Erythroblast (primary cell): ENCODE measurements at regions not wholly inside any gene's neighbourhood (a gene's known extent, or its start where the extent isn't known, plus 50 kb on each side); places are given as distances from the start of the nearest gene placed in this dataset.
"Not testable (repeated sequence)": the region's sequence is repeated elsewhere in the genome, so short reads cannot be mapped to it uniquely, and the experiment has no call there.

ENCODE experiments used
- DNase-seq, 2 experiments: peaks; one replicate each; lab custom pipeline; 2025; lab: John Stamatoyannopoulos, UW
- GATA1 ChIP-seq: IDR thresholded peaks from 2 replicates; pipeline ENCODE4 v1.6.1; 2011; ENCODE audit warnings: low read depth, mild to moderate bottlenecking, control low read depth, low read length, moderate library complexity
- POLR2A ChIP-seq: IDR thresholded peaks from 2 replicates; pipeline ENCODE4 v1.6.1; 2011; ENCODE audit warnings: mild to moderate bottlenecking, low read length

GRCh38 chr1:80533775-80534334 lies 1266.9 kb upstream of the ADGRL2 start:
- no peak for DNase-seq

GRCh38 chr1:80533093-80533492 lies 1267.6 kb upstream of the ADGRL2 start:
- TF ChIP-seq GATA1, result no peak
- TF ChIP-seq POLR2A, result no peak
- DNase-seq, result no peak

More at GRCh38 chr1:80533775-80534334, 1266.9 kb upstream of the ADGRL2 start:
- no peak for TF ChIP-seq GATA1
- TF ChIP-seq POLR2A, result no peak

- no peak for DNase-seq
- TF ChIP-seq POLR2A (no peak), GATA1 (no peak)
Observed at GRCh38 chr1:80531182-80531581, 1269.6 kb upstream of the ADGRL2 start.

GRCh38 chr1:80529546-80529945 lies 1271.2 kb upstream of the ADGRL2 start:
- DNase-seq, result no peak
- no peak for TF ChIP-seq POLR2A
- no peak for TF ChIP-seq GATA1

- no peak for DNase-seq
- no peak for TF ChIP-seq POLR2A
- no peak for TF ChIP-seq GATA1
Observed at GRCh38 chr1:80523861-80524260, 1276.9 kb upstream of the ADGRL2 start.

- not testable (repeated sequence) for DNase-seq
Observed at GRCh38 chr1:80523071-80523470, 1277.7 kb upstream of the ADGRL2 start.

GRCh38 chr1:80520949-80521348 lies 1279.8 kb upstream of the ADGRL2 start:
- DNase-seq, result no peak
- no peak for TF ChIP-seq POLR2A
- TF ChIP-seq GATA1, result no peak

GRCh38 chr1:80517062-80517461 lies 1283.7 kb upstream of the ADGRL2 start:
- TF ChIP-seq POLR2A (no peak), GATA1 (no peak)

GRCh38 chr1:80509965-80510522 lies 1290.7 kb upstream of the ADGRL2 start:
- TF ChIP-seq POLR2A, result no peak
- TF ChIP-seq GATA1, result no peak
- DNase-seq, result no peak

More at GRCh38 chr1:80517062-80517461, 1283.7 kb upstream of the ADGRL2 start:
- DNase-seq, result no peak

GRCh38 chr1:80506216-80506615 lies 1294.5 kb upstream of the ADGRL2 start:
- DNase-seq, result no peak
- TF ChIP-seq POLR2A, result no peak
- TF ChIP-seq GATA1, result no peak

- no peak for DNase-seq
- TF ChIP-seq POLR2A (no peak), GATA1 (no peak)
Observed at GRCh38 chr1:80498673-80499072, 1302.1 kb upstream of the ADGRL2 start.

- DNase-seq, result no peak
- no peak for TF ChIP-seq GATA1
- no peak for TF ChIP-seq POLR2A
Observed at GRCh38 chr1:80495806-80496205, 1304.9 kb upstream of the ADGRL2 start.

GRCh38 chr1:80472145-80472544 lies 1328.6 kb upstream of the ADGRL2 start:
- DNase-seq, result no peak
- TF ChIP-seq POLR2A (no peak), GATA1 (no peak)

- DNase-seq, result no peak
- TF ChIP-seq GATA1 (no peak), POLR2A (no peak)
Observed at GRCh38 chr1:80468356-80468755, 1332.4 kb upstream of the ADGRL2 start.

GRCh38 chr1:80462006-80462405 lies 1338.7 kb upstream of the ADGRL2 start:
- no peak for DNase-seq
- TF ChIP-seq POLR2A (no peak), GATA1 (no peak)
